CD4-positive, alpha-beta T cell treated with Interleukin-21 for 1 hour (primary cell): ENCODE measurements at regions not wholly inside any gene's neighbourhood (a gene's known extent, or its start where the extent isn't known, plus 50 kb on each side); places are given as distances from the start of the nearest gene placed in this dataset.

Source experiments
- DNase-seq: peaks from one replicate; pipeline ENCODE4 v3.0.0-alpha.2; 2020

GRCh38 chr6:67328269-67328668 lies 1306.8 kb upstream of the ADGRB3 start:
- DNase-seq, result no peak

- DNase-seq, result no peak
Measured at GRCh38 chr6:67300430-67301040, 1334.5 kb upstream of the ADGRB3 start.

GRCh38 chr6:67292169-67292568 lies 1342.9 kb upstream of the ADGRB3 start:
- no peak for DNase-seq

- no peak for DNase-seq
Measured at GRCh38 chr6:67287566-67287965, 1347.5 kb upstream of the ADGRB3 start.

- DNase-seq, result no peak
Measured at GRCh38 chr6:67285770-67286495, 1349.1 kb upstream of the ADGRB3 start.

GRCh38 chr6:67277312-67277711 lies 1357.8 kb upstream of the ADGRB3 start:
- DNase-seq, result no peak

- no peak for DNase-seq
Measured at GRCh38 chr6:67265996-67266921, 1368.8 kb upstream of the ADGRB3 start.

- DNase-seq, result no peak
Measured at GRCh38 chr6:67252663-67253062, 1382.4 kb upstream of the ADGRB3 start.

- DNase-seq, result no peak
Measured at GRCh38 chr6:67248077-67248476, 1387.0 kb upstream of the ADGRB3 start.

- DNase-seq, result no peak
Measured at GRCh38 chr6:67244037-67244436, 1391.0 kb upstream of the ADGRB3 start.

- DNase-seq, result no peak
Measured at GRCh38 chr6:67237277-67237676, 1397.8 kb upstream of the ADGRB3 start.

GRCh38 chr6:67231092-67231491 lies 1404.0 kb upstream of the ADGRB3 start:
- no peak for DNase-seq

- DNase-seq, result no peak
Measured at GRCh38 chr6:67224989-67225388, 1410.1 kb upstream of the ADGRB3 start.

- DNase-seq, result no peak
Measured at GRCh38 chr6:67221226-67221625, 1413.9 kb upstream of the ADGRB3 start.

- DNase-seq, result no peak
Measured at GRCh38 chr6:67219346-67219745, 1415.7 kb upstream of the ADGRB3 start.

GRCh38 chr6:67212584-67212983 lies 1422.5 kb upstream of the ADGRB3 start:
- no peak for DNase-seq

- no peak for DNase-seq
Measured at GRCh38 chr6:67210450-67210849, 1424.6 kb upstream of the ADGRB3 start.

- no peak for DNase-seq
Measured at GRCh38 chr6:67201563-67201962, 1433.5 kb upstream of the ADGRB3 start.

- no peak for DNase-seq
Measured at GRCh38 chr6:67200626-67201403, 1434.3 kb upstream of the ADGRB3 start.

GRCh38 chr6:67199425-67199824 lies 1435.7 kb upstream of the ADGRB3 start:
- no peak for DNase-seq

- DNase-seq, result no peak
Measured at GRCh38 chr6:67190733-67191132, 1444.3 kb upstream of the ADGRB3 start.

GRCh38 chr6:67184405-67184804 lies 1450.7 kb upstream of the ADGRB3 start:
- DNase-seq, result no peak

GRCh38 chr6:67175101-67175500 lies 1460.0 kb upstream of the ADGRB3 start:
- DNase-seq, result no peak
